ENCODE measurements at regions not wholly inside any gene's neighbourhood (a gene's known extent, or its start where the extent isn't known, plus 50 kb on each side); places are given as distances from the start of the nearest gene placed in this dataset.

DNA sequence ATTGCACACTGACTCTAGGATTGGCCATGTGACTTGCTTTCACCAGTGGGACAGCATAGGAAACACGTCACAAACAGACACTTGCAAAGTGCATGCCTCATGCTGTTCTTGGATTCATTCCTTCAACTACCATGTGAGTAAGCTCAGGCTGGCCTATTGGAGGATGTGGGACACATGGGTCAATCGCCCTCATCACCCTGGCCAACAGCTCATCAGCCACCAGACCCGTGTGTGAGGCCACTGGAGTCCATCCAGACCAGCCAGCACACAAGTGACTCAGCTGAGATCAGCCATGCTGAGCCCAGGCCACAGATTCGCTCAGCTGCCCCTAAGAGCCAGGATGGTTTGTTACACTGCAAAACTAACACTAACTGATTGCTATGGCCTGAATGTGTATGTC is 216.1 kb upstream of the GRIK3 start:
- ATAC-seq (no peak), DNase-seq (ENCODE audit: low read depth, low spot score) (no peak)
- H3K4me2 ChIP-seq (ENCODE audit: low read length): no peak overlapping the region
- H3K27ac ChIP-seq (ENCODE audit: low read depth, low read length): no peak overlapping the region
- POLR2A ChIA-PET: no interaction called here
- RAD21 ChIA-PET (ENCODE audit: low non-redundant PET in 1 of 2, low total read pairs in 2 of 2, uncharacterized antibody in 2 of 2, unreplicated experiment in 2 of 2): no interaction called here
- H3K36me3 ChIP-seq (ENCODE audit: control insufficient read depth in 1 of 2, insufficient read depth in 2 of 2, low read length in 2 of 2): no peaks in the 10 kb centered on the region
- BruUV-seq (replicated peaks): no TSS peak
- H3K27me3 ChIP-seq (ENCODE audit: insufficient read depth, low read length): peaks cover 80% of the 10 kb centered on the region
- no peak overlapping the region for H3K9ac ChIP-seq (ENCODE audit: low read length)
- CTCF ChIA-PET: no interaction called here
- H3K9me2 ChIP-seq (ENCODE audit: insufficient read depth): no peaks in the 10 kb centered on the region
- H3K79me2 ChIP-seq (ENCODE audit: insufficient read depth, low read length): no peaks in the 10 kb centered on the region
- intact Hi-C loops (cut with micrococcal nuclease): no loop called here
- H3K4me1 ChIP-seq (ENCODE audit: control insufficient read depth in 1 of 2, insufficient read depth in 2 of 2, low read length in 2 of 2): no peaks in the 10 kb centered on the region
- no peaks in the 10 kb centered on the region for H3K9me3 ChIP-seq (ENCODE audit: control insufficient read depth in 1 of 2, insufficient read depth in 1 of 2, low read depth in 1 of 2, low read length in 2 of 2)
- H2AFZ ChIP-seq (ENCODE audit: low read depth, low read length, poor library complexity, severe bottlenecking): no peak overlapping the region
- no peak overlapping the region for H3K4me3 ChIP-seq (replicated peaks in 1 of 2; ENCODE audit: low read depth in 1 of 2, low read length in 2 of 2)
- TF ChIP-seq POLR2AphosphoS5 (IDR thresholded peaks at IDR 0.05; ENCODE audit: low read depth, low read length): no peak
- no peak for TF ChIP-seq JUND (IDR thresholded peaks at IDR 0.05)
- TF ChIP-seq, protein P1, sequence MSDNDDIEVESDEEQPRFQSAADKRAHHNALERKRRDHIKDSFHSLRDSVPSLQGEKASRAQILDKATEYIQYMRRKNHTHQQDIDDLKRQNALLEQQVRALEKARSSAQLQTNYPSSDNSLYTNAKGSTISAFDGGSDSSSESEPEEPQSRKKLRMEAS (IDR thresholded peaks at IDR 0.05): no peak
- no peak for TF ChIP-seq YY1 (IDR thresholded peaks at IDR 0.05; ENCODE audit: extremely low read depth, insufficient replicate concordance, low read depth, low read length)
- no peak for TF ChIP-seq SRF (IDR thresholded peaks at IDR 0.05; ENCODE audit: low read depth)
- TF ChIP-seq FOSL1 (IDR thresholded peaks at IDR 0.05; ENCODE audit: low read depth): no peak
- TF ChIP-seq POLR2A (IDR thresholded peaks at IDR 0.05; ENCODE audit: borderline replicate concordance, extremely low read depth, insufficient read depth, insufficient read length): no peak
- TF ChIP-seq SIN3A (IDR thresholded peaks at IDR 0.05; ENCODE audit: low read depth): no peak
- TF ChIP-seq ELF1 (IDR thresholded peaks at IDR 0.05; ENCODE audit: borderline replicate concordance, low read depth): no peak
- no peaks in the 10 kb centered on the region for H4K20me1 ChIP-seq (ENCODE audit: insufficient read depth)

DNA sequence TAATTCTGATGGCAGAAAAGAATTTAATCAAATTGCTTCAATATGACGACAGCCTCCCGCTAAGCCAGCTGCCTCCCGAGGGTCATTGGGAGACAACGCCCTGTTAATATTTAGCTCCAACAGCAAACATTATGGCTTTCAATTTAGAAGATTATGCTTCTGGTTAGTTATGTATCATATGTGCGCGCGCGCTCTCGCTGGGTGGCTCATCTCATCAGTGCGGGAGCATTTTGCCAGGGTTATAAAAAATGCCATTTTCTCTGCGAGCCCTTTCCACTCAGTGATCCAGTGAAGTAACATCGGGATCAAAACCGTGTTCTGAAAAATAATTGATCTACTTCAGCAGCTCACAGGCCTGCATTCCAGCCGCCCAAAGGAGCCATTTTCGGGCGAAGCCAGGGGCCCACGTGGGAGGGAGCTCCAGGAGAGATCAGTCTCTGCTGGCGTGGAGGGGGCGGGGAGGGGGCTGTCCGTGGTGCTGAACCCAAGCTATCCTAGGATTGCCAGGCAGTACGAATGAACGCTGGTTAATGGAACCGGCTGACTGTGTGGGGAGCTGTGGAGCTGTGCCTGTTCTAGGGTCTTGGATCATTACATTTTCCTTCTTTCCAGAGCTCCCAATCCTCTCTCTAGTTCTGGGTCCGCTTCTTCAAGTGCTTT is 219.1 kb upstream of the ZC3H12A start:
- Histone ChIP-seq H4K20me1 (ENCODE audit: insufficient read depth) (no peaks in the 10 kb centered on the region), H2AFZ (ENCODE audit: low read depth, low read length, poor library complexity, severe bottlenecking) (no peak overlapping the region), H3K4me2 (ENCODE audit: low read length) (no peak overlapping the region), H3K27ac (ENCODE audit: low read depth, low read length) (no peak overlapping the region), H3K9me2 (ENCODE audit: insufficient read depth) (no peaks in the 10 kb centered on the region), H3K4me1 (ENCODE audit: control insufficient read depth in 1 of 2, insufficient read depth in 2 of 2, low read length in 2 of 2) (no peaks in the 10 kb centered on the region), H3K9me3 (ENCODE audit: control insufficient read depth in 1 of 2, insufficient read depth in 1 of 2, low read depth in 1 of 2, low read length in 2 of 2) (no peaks in the 10 kb centered on the region), H3K79me2 (ENCODE audit: insufficient read depth, low read length) (no peaks in the 10 kb centered on the region), H3K9ac (ENCODE audit: low read length) (no peak overlapping the region), H3K27me3 (ENCODE audit: insufficient read depth, low read length) (peaks cover 66% of the 10 kb centered on the region), H3K4me3 (replicated peaks in 1 of 2; ENCODE audit: low read depth in 1 of 2, low read length in 2 of 2) (no peak overlapping the region), H3K36me3 (ENCODE audit: control insufficient read depth in 1 of 2, insufficient read depth in 2 of 2, low read length in 2 of 2) (no peaks in the 10 kb centered on the region)
- RAD21 ChIA-PET (ENCODE audit: low non-redundant PET in 1 of 2, low total read pairs in 2 of 2, uncharacterized antibody in 2 of 2, unreplicated experiment in 2 of 2): no interaction called here
- CTCF ChIA-PET: no interaction called here
- POLR2A ChIA-PET: no interaction called here
- intact Hi-C loops (cut with micrococcal nuclease): no loop called here
- no TSS peak for BruUV-seq (replicated peaks)
- TF ChIP-seq, protein P2, sequence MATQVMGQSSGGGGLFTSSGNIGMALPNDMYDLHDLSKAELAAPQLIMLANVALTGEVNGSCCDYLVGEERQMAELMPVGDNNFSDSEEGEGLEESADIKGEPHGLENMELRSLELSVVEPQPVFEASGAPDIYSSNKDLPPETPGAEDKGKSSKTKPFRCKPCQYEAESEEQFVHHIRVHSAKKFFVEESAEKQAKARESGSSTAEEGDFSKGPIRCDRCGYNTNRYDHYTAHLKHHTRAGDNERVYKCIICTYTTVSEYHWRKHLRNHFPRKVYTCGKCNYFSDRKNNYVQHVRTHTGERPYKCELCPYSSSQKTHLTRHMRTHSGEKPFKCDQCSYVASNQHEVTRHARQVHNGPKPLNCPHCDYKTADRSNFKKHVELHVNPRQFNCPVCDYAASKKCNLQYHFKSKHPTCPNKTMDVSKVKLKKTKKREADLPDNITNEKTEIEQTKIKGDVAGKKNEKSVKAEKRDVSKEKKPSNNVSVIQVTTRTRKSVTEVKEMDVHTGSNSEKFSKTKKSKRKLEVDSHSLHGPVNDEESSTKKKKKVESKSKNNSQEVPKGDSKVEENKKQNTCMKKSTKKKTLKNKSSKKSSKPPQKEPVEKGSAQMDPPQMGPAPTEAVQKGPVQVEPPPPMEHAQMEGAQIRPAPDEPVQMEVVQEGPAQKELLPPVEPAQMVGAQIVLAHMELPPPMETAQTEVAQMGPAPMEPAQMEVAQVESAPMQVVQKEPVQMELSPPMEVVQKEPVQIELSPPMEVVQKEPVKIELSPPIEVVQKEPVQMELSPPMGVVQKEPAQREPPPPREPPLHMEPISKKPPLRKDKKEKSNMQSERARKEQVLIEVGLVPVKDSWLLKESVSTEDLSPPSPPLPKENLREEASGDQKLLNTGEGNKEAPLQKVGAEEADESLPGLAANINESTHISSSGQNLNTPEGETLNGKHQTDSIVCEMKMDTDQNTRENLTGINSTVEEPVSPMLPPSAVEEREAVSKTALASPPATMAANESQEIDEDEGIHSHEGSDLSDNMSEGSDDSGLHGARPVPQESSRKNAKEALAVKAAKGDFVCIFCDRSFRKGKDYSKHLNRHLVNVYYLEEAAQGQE (IDR thresholded peaks at IDR 0.05; ENCODE audit: low read depth): peak; percentile 91
- TF ChIP-seq ZNF274 (IDR thresholded peaks at IDR 0.05; ENCODE audit: low read depth, low read length): no peak
- ATAC-seq (peak; percentile 82), DNase-seq (ENCODE audit: low read depth, low spot score) (no peak)

Data from HCT116 (cell line).